Lower lobe of right lung (tissue), 2 donors: ENCODE measurements at regions not wholly inside any gene's neighbourhood (a gene's known extent, or its start where the extent isn't known, plus 50 kb on each side); places are given as distances from the start of the nearest gene placed in this dataset.

Experiments used
- ATAC-seq, 2 donors: fragments of 200-7000 bp; cut with Tn5 transposase; one replicate each; pipeline ENCODE4 v1.9.1; 2020 to 2022; ENCODE audit warnings: mild to moderate bottlenecking in 2 of 2, moderate library complexity in 2 of 2
- DNase-seq: peaks from one replicate; pipeline ENCODE4 v3.0.0-alpha.2; 2020
- H3K27ac ChIP-seq: fragments of 200-600 bp; one replicate; pipeline ENCODE4 v1.8.0; 2022
- H3K27me3 ChIP-seq: fragments of 200-600 bp; one replicate; pipeline ENCODE4 v1.8.0; 2022; ENCODE audit warnings: low read depth
- H3K36me3 ChIP-seq: fragments of 200-600 bp; one replicate; pipeline ENCODE4 v1.8.0; 2022; ENCODE audit warnings: mild to moderate bottlenecking
- H3K4me1 ChIP-seq: fragments of 200-600 bp; one replicate; pipeline ENCODE4 v1.8.0; 2022
- H3K4me3 ChIP-seq: fragments of 200-600 bp; one replicate; pipeline ENCODE4 v1.8.0; 2022; ENCODE audit warnings: mild to moderate bottlenecking
- H3K9me3 ChIP-seq: fragments of 200-600 bp; one replicate; pipeline ENCODE4 v1.8.0; 2022
- intact Hi-C: fragments of 100-400 bp; cut with DNase I; formaldehyde crosslinking; loops from one replicate; pipeline ENCODE4 v1.11.0; 2022
- TF ChIP-seq, protein P1 (sequence below): fragments of 200-600 bp; IDR thresholded peaks from one replicate; pipeline ENCODE4 v1.8.0; 2022; ENCODE audit warnings: antibody characterized with exemption, mild to moderate bottlenecking
- donor health status: DM: no; HTN: yes; CAD: no; lungs with severe emphysema.

DNA sequence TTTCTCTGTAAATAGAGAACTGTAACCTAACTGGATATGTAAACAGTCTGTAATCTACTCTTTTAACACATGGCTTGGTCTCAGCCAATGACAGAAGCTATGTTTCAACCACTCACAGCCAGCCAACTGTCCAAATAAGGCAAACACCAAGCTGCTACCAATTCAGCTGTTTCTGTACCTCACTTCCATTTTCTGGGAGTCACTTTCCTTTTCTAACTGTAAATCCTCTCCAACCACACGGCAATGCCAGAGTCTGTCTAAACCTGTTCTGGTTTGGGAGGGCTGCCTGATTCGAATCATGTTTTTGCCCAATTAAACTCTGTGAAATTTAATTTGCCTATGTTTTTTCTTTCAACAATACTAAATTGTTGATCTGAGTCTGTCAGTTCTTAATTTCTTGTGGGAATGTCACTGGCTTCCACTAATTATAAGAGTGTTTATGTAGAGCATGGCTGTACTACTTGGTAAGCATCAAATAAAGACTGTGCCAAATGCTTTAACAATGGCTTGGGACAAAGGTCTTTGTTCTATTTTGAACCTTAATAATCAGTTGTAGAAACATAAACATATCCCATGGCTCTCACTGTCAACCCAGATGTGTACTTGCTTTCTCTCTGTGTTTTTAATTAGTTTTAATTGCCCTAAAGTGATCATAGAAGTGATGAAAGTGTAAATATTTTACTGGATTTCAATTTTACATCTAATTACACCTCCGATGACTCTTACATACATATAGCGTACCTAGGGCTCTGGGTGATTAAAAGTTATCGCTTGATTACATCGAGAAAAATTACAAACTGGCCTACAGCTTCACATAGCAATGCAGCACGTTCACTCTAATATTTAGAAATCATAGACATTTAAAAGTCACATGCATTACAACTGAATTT, 1144.6 kb upstream of the TMPRSS15 start:
- no peak for DNase-seq
- TF ChIP-seq, protein P1, sequence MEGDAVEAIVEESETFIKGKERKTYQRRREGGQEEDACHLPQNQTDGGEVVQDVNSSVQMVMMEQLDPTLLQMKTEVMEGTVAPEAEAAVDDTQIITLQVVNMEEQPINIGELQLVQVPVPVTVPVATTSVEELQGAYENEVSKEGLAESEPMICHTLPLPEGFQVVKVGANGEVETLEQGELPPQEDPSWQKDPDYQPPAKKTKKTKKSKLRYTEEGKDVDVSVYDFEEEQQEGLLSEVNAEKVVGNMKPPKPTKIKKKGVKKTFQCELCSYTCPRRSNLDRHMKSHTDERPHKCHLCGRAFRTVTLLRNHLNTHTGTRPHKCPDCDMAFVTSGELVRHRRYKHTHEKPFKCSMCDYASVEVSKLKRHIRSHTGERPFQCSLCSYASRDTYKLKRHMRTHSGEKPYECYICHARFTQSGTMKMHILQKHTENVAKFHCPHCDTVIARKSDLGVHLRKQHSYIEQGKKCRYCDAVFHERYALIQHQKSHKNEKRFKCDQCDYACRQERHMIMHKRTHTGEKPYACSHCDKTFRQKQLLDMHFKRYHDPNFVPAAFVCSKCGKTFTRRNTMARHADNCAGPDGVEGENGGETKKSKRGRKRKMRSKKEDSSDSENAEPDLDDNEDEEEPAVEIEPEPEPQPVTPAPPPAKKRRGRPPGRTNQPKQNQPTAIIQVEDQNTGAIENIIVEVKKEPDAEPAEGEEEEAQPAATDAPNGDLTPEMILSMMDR: no peak
- Histone ChIP-seq H3K4me1 (no peaks in the 10 kb centered on the region), H3K27me3 (no peaks in the 10 kb centered on the region), H3K36me3 (no peaks in the 10 kb centered on the region), H3K27ac (no peak overlapping the region), H3K4me3 (no peak overlapping the region), H3K9me3 (no peaks in the 10 kb centered on the region)
- ATAC-seq: no peak
- intact Hi-C loops: no loop called here

DNA sequence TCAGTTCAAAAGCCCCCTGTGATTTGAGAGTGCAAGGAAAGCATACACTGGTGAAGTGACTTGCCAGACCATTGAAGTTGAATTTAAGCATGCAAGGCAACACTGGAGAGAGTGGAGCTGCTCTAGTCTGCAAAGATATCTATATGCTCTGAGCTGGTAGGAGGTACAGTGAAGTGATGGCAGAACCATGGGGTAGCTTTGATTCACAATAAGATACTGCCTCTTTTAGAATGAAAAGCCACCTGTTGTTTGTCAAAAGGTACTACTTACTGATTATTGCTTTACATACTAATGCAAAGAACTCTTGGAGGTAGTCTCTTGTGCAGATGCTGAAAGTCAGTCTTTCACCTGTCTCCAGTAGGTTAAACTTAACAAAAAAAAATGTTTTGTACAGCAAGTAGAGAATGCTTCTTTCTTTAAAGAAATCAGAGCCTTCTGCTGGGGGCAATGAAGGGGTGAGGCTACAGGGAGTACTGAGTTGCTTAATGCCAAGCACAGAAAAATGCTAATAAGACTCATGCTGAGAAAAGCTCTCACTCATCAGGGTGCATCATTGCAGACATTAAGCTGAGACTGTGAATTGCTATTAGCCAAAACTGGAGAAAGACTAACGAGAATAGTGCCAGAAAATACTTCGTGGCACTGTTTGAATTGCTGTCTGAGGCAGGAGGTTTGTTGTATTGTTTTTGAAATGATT, 1150.5 kb upstream of the TMPRSS15 start:
- Histone ChIP-seq H3K36me3 (no peaks in the 10 kb centered on the region), H3K4me3 (no peak overlapping the region), H3K4me1 (no peaks in the 10 kb centered on the region), H3K9me3 (no peaks in the 10 kb centered on the region), H3K27ac (no peak overlapping the region), H3K27me3 (no peaks in the 10 kb centered on the region)
- TF ChIP-seq, protein P1: no peak
- intact Hi-C loops: no loop called here
- DNase-seq (no peak), ATAC-seq (no peak)

DNA sequence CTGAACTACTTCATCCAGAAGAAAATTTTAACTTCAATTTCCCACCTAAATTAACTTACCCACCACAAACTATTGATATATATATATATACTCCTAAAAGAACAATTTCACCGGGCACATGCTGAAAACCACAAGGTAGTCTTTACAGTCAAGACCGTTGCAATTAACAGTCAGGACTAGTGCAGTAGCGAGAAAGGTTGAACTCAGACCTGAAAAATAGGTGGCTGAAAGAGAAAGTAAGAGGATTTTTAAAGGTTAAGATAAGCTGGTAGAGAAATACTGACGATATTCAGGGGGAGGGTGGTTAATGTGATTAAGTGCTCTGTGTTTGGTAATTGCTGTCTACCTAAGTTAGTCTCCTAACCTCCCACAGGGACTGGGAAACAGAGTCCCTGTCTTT, 1153.5 kb upstream of the TMPRSS15 start:
- intact Hi-C loops: no loop called here

DNA sequence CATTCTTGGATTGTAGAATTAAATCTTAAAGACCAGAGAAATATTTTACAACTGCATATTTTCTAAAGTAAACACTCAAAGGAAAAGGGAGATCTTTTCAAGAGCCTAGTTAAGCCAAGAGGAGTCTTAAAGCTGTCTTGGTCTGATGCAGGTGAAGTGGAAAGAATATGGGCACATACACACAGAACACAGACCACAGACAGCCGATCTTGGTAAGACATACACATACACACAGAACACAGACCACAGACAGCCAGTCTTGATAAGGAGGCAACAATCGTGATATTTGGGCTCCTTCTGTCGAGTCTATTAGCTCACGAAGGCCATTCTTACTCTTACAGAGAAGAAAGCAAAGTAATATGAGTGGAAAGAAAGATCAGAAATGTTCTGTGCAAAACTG, 1153.9 kb upstream of the TMPRSS15 start:
- Histone ChIP-seq H3K4me1 (no peaks in the 10 kb centered on the region), H3K4me3 (no peak overlapping the region), H3K27me3 (no peaks in the 10 kb centered on the region), H3K9me3 (no peaks in the 10 kb centered on the region), H3K27ac (no peak overlapping the region), H3K36me3 (no peaks in the 10 kb centered on the region)
- ATAC-seq (no peak), DNase-seq (no peak)
- intact Hi-C loops: no loop called here
- TF ChIP-seq, protein P1: no peak

More for the DNA sequence above, 1153.5 kb upstream of the TMPRSS15 start:
- H3K27me3 ChIP-seq: no peaks in the 10 kb centered on the region
- no peaks in the 10 kb centered on the region for H3K36me3 ChIP-seq
- H3K9me3 ChIP-seq: no peaks in the 10 kb centered on the region
- no peak overlapping the region for H3K4me3 ChIP-seq
- DNase-seq (no peak), ATAC-seq (no peak)
- no peak overlapping the region for H3K27ac ChIP-seq
- TF ChIP-seq, protein P1: no peak
- no peaks in the 10 kb centered on the region for H3K4me1 ChIP-seq

DNA sequence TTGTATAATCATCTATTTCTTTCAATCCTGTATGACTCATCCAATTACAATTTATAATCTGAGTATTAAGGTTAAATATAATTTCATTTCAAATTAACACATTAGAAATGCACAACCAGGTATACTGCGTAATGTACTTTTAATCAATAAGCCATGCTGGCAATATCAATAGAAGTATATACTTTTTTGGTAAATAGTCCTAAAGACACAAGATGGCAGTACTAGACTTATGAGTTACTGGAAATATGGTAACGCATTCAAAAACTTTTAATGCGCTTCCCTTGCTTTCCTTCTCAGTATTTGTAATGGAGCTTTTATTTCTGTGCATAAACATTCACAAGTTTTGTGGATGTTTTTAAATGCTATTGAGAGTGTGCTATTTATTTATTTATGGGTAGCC, 1162.0 kb upstream of the TMPRSS15 start:
- no peak for ATAC-seq

More for the DNA sequence above, 1162.0 kb upstream of the TMPRSS15 start:
- intact Hi-C loops: no loop called here
- TF ChIP-seq, protein P1: no peak
- H3K27me3 ChIP-seq: no peaks in the 10 kb centered on the region
- no peak overlapping the region for H3K4me3 ChIP-seq
- H3K27ac ChIP-seq: no peak overlapping the region
- H3K36me3 ChIP-seq: no peaks in the 10 kb centered on the region
- H3K4me1 ChIP-seq: no peaks in the 10 kb centered on the region
- no peak for DNase-seq
- no peaks in the 10 kb centered on the region for H3K9me3 ChIP-seq
